GM10266 (cell line): ENCODE measurements at regions not wholly inside any gene's neighbourhood (a gene's known extent, or its start where the extent isn't known, plus 50 kb on each side); places are given as distances from the start of the nearest gene placed in this dataset.

Experiments used
- DNase-seq: peaks from one replicate; pipeline ENCODE4 v3.0.0; 2012; ENCODE audit errors: extremely low spot score
- CTCF ChIP-seq: IDR thresholded peaks from 2 replicates; pipeline ENCODE4 v1.5.1; 2012; ENCODE audit warnings: mild to moderate bottlenecking, low read depth; ENCODE audit not compliant: control insufficient read depth, insufficient read depth; ENCODE audit errors: missing control alignments

GRCh38 chr6:91132461-91132860, 545.6 kb upstream of the MAP3K7 start:
- DNase-seq, result no peak

GRCh38 chr6:91130126-91130525, 543.3 kb upstream of the MAP3K7 start:
- DNase-seq, result no peak
- no peak for TF ChIP-seq CTCF

More at GRCh38 chr6:91132461-91132860, 545.6 kb upstream of the MAP3K7 start:
- no peak for TF ChIP-seq CTCF

GRCh38 chr6:91127752-91128151, 540.9 kb upstream of the MAP3K7 start:
- no peak for DNase-seq
- TF ChIP-seq CTCF, result no peak

GRCh38 chr6:91126876-91127275, 540.0 kb upstream of the MAP3K7 start:
- no peak for TF ChIP-seq CTCF
- no peak for DNase-seq

GRCh38 chr6:91117550-91117949, 530.7 kb upstream of the MAP3K7 start:
- TF ChIP-seq CTCF, result no peak
- DNase-seq, result no peak

- TF ChIP-seq CTCF, result no peak
- no peak for DNase-seq
Measured at GRCh38 chr6:91114123-91114708, 527.3 kb upstream of the MAP3K7 start.

- DNase-seq, result no peak
- no peak for TF ChIP-seq CTCF
Measured at GRCh38 chr6:91106083-91106482, 519.2 kb upstream of the MAP3K7 start.
